ENCODE measurements at regions not wholly inside any gene's neighbourhood (a gene's known extent, or its start where the extent isn't known, plus 50 kb on each side); places are given as distances from the start of the nearest gene placed in this dataset.

- Histone ChIP-seq H3K79me2 (replicated peaks; ENCODE audit: insufficient read depth) (no peaks in the 10 kb centered on the region), H3K27ac (ENCODE audit: low read depth) (no peak overlapping the region)
- no peak for ATAC-seq
Observed at GRCh38 chr17:5783851-5784250, 199.5 kb upstream of the NLRP1 start.

More at GRCh38 chr17:5783851-5784250, 199.5 kb upstream of the NLRP1 start:
- Mint-ChIP-seq H3K27ac (no peak overlapping the region), H3K4me3 (no peak overlapping the region), H3K4me1 (no peaks in the 10 kb centered on the region), H3K36me3 (ENCODE audit: low read depth) (0 out of 3 replicates have a peak, but pooled peaks cover 4% of the 10 kb centered on the region), H3K27me3 (ENCODE audit: insufficient read depth, low read depth, poor library complexity) (peaks cover 4% of the 10 kb centered on the region), H3K9me3 (peaks cover 10% of the 10 kb centered on the region)
- H3K9me2 ChIP-seq (ENCODE audit: insufficient read depth): no peaks in the 10 kb centered on the region
- no peak overlapping the region for H3K4me3 ChIP-seq
- no peaks in the 10 kb centered on the region for H3F3A ChIP-seq (replicated peaks; ENCODE audit: low read depth)
- H2AFZ ChIP-seq: no peak overlapping the region
- H3K36me3 ChIP-seq (ENCODE audit: insufficient read depth): no peaks in the 10 kb centered on the region
- H3K4me1 ChIP-seq (ENCODE audit: insufficient read depth): no peaks in the 10 kb centered on the region
- H4K20me1 ChIP-seq (replicated peaks; ENCODE audit: insufficient read depth): no peaks in the 10 kb centered on the region
- TF ChIP-seq NANOG (IDR thresholded peaks at IDR 0.05; ENCODE audit: borderline replicate concordance) (no peak), EZH2phosphoT487 (IDR thresholded peaks at IDR 0.05; ENCODE audit: unreplicated experiment) (no peak), CTCF (conservative IDR thresholded peaks at IDR 0.05; ENCODE audit: low read depth in 2 of 2) (no peak), REST (IDR thresholded peaks at IDR 0.05; ENCODE audit: unreplicated experiment) (no peak), ETS1 (IDR thresholded peaks at IDR 0.05) (no peak), CREB1 (CRISPR knock-in tag; IDR thresholded peaks at IDR 0.05; ENCODE audit: low read depth) (no peak), ZNF462 (CRISPR knock-in tag; IDR thresholded peaks at IDR 0.05) (no peak), ZNF114 (CRISPR knock-in tag; IDR thresholded peaks at IDR 0.05) (no peak), POLR2AphosphoS5 (IDR thresholded peaks at IDR 0.05; ENCODE audit: low read depth) (no peak), EZH2 (IDR thresholded peaks at IDR 0.05; ENCODE audit: low read depth, unreplicated experiment) (no peak)
- DNase-seq (ENCODE audit: low spot score): no peak
- H3K4me2 ChIP-seq: no peak overlapping the region
- H3K27me3 ChIP-seq (ENCODE audit: insufficient read depth): no peaks in the 10 kb centered on the region
